SJCRH30 (cell line): ENCODE measurements at regions not wholly inside any gene's neighbourhood (a gene's known extent, or its start where the extent isn't known, plus 50 kb on each side); places are given as distances from the start of the nearest gene placed in this dataset.
A peak's percentile ranks its signal among the peaks of the same experiment; 100 is the strongest.
"Not testable (repeated sequence)": the region's sequence is repeated elsewhere in the genome, so short reads cannot be mapped to it uniquely, and the experiment has no call there.

Experiments
- DNase-seq, 2 experiments: peaks; one replicate each; pipeline ENCODE4 v3.0.0-alpha.2; 2015 to 2020
- H3K27ac ChIP-seq: fragments of 250-450 bp; sonication (Bioruptor Pico); 2 replicates; pipeline ENCODE4 v1.5.1; 2020; ENCODE audit warnings: mild to moderate bottlenecking, moderate library complexity
- H3K27me3 ChIP-seq: fragments of 250-450 bp; sonication (Bioruptor Pico); 2 replicates; pipeline ENCODE4 v1.5.1; 2020; ENCODE audit warnings: mild to moderate bottlenecking, moderate library complexity
- H3K36me3 ChIP-seq: fragments of 250-450 bp; sonication (Bioruptor Pico); 2 replicates; pipeline ENCODE4 v1.5.1; 2020; ENCODE audit warnings: mild to moderate bottlenecking, moderate library complexity
- H3K4me1 ChIP-seq: fragments of 250-450 bp; sonication (Bioruptor Pico); 2 replicates; pipeline ENCODE4 v1.5.1; 2020; ENCODE audit warnings: mild to moderate bottlenecking, moderate library complexity
- H3K4me3 ChIP-seq: fragments of 250-450 bp; sonication (Bioruptor Pico); 2 replicates; pipeline ENCODE4 v1.5.1; 2020; ENCODE audit warnings: mild to moderate bottlenecking, moderate library complexity
- H3K9me3 ChIP-seq: fragments of 250-450 bp; sonication (Bioruptor Pico); replicated peaks from 2 replicates; pipeline ENCODE4 v1.5.1; 2020; ENCODE audit warnings: mild to moderate bottlenecking, moderate library complexity

GRCh38 chrX:117610049-117610448, 506.6 kb downstream of the KLHL13 start:
- Histone ChIP-seq H3K9me3 (no peaks in the 10 kb centered on the region), H3K4me1 (no peaks in the 10 kb centered on the region), H3K4me3 (no peak overlapping the region), H3K27me3 (no peaks in the 10 kb centered on the region), H3K27ac (no peak overlapping the region), H3K36me3 (no peaks in the 10 kb centered on the region)
- no peak for DNase-seq

DNA sequence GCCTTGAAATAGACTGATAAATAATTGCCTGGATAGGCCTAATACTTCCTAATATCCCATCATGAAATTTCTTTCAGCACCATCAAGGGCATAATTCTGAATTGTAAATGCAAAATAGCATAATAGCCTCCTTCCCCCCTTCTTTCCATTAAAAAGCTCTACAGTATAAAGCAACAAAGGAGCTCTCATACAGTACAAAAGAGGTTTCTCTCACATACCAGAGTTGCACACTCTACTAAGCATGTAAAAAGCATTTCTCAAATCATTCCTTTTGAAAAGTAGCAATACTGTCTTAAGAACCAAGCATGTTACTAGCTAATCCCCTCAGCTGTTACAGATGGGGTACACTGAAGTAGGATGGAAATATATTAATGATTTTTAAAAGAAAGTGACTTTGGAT, 509.0 kb downstream of the KLHL13 start:
- Histone ChIP-seq H3K27ac (no peak overlapping the region), H3K27me3 (no peaks in the 10 kb centered on the region), H3K4me3 (no peak overlapping the region), H3K36me3 (no peaks in the 10 kb centered on the region), H3K9me3 (no peaks in the 10 kb centered on the region), H3K4me1 (no peaks in the 10 kb centered on the region)
- no peak for DNase-seq

- not testable (repeated sequence) for H3K27me3 ChIP-seq, H3K4me1 ChIP-seq, H3K36me3 ChIP-seq, DNase-seq, H3K9me3 ChIP-seq, H3K27ac ChIP-seq, H3K4me3 ChIP-seq
Measured at GRCh38 chrX:117606101-117606500, 510.5 kb downstream of the KLHL13 start.

GRCh38 chrX:117570160-117570559, 546.5 kb downstream of the KLHL13 start:
- no peak overlapping the region for H3K4me3 ChIP-seq
- H3K9me3 ChIP-seq, result no peaks in the 10 kb centered on the region
- H3K36me3 ChIP-seq, result no peaks in the 10 kb centered on the region
- H3K27ac ChIP-seq, result no peak overlapping the region
- no peaks in the 10 kb centered on the region for H3K4me1 ChIP-seq
- DNase-seq, result no peak
- H3K27me3 ChIP-seq, result no peaks in the 10 kb centered on the region

GRCh38 chrX:117568238-117568637, 548.4 kb downstream of the KLHL13 start:
- Histone ChIP-seq H3K36me3 (no peaks in the 10 kb centered on the region), H3K27ac (no peak overlapping the region), H3K9me3 (no peaks in the 10 kb centered on the region), H3K4me3 (no peak overlapping the region), H3K27me3 (no peaks in the 10 kb centered on the region), H3K4me1 (no peaks in the 10 kb centered on the region)
- no peak for DNase-seq

DNA sequence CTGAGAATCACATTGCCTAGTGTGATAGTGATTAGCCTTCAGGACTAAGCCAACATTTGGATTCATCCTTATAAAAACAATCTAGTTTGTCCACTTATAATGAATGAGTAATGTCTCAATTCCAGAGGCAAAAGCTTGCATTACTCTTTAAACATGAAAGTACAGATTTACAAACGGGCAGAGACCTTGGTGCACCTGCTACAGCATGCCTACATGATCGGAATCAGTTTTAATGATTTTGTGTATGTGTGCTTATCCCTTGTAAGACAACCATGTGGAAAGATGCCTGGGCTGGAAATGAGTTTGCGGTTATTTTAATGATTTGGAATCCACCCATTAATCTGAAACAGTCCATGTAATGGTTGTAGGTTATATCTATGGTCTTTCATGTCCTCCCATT, 572.7 kb downstream of the KLHL13 start:
- no peaks in the 10 kb centered on the region for H3K36me3 ChIP-seq
- no peak overlapping the region for H3K27ac ChIP-seq
- no peaks in the 10 kb centered on the region for H3K9me3 ChIP-seq
- H3K27me3 ChIP-seq, result no peaks in the 10 kb centered on the region
- no peak for DNase-seq
- H3K4me1 ChIP-seq, result no peaks in the 10 kb centered on the region
- H3K4me3 ChIP-seq, result no peak overlapping the region

DNA sequence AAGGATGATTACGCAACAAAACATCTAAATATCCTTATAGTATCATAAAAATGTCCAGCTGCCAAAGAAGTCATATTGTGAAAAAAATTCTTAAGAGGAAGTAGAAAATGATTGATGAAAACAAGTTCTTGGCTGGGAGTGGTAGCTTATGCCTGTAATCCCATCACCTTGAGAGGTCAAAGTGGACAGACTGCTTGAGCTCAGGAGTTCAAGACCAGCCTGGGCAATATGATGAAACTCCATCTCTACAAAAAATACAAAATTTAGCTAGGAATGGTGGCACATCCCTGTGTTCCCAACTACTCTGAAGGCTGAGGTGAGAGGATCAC, 577.6 kb downstream of the KLHL13 start:
- Histone ChIP-seq H3K27me3 (no peaks in the 10 kb centered on the region), H3K36me3 (no peaks in the 10 kb centered on the region), H3K4me1 (no peaks in the 10 kb centered on the region), H3K4me3 (no peak overlapping the region), H3K27ac (no peak overlapping the region), H3K9me3 (no peaks in the 10 kb centered on the region)
- DNase-seq, result no peak

GRCh38 chrX:117538178-117539089, 578.2 kb downstream of the KLHL13 start:
- Histone ChIP-seq H3K9me3 (no peaks in the 10 kb centered on the region), H3K27ac (no peak overlapping the region), H3K36me3 (no peaks in the 10 kb centered on the region), H3K27me3 (no peaks in the 10 kb centered on the region), H3K4me3 (no peak overlapping the region), H3K4me1 (no peaks in the 10 kb centered on the region)
- DNase-seq, result no peak

DNA sequence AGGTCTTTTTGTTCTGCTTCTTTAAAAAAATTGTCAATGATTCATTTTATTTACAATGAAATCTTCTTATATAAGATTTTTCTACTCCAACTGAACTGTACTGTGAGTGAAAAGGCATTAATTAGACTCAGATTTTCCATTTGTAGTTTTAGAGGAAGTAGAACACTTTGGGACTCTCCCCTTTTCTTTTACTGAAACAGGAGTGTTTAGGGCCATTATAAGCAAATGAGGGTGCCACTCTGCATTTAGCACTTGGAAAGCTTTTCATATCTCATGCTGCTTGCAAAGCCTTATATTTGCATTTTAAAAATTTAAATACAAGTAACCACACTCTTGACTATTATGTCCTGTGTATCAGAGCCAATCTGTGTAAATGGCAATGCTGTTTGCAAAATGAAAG, 584.3 kb downstream of the KLHL13 start:
- Histone ChIP-seq H3K36me3 (no peaks in the 10 kb centered on the region), H3K27me3 (no peaks in the 10 kb centered on the region), H3K27ac (no peak overlapping the region), H3K4me3 (no peak overlapping the region), H3K9me3 (no peaks in the 10 kb centered on the region), H3K4me1 (no peaks in the 10 kb centered on the region)
- no peak for DNase-seq

DNA sequence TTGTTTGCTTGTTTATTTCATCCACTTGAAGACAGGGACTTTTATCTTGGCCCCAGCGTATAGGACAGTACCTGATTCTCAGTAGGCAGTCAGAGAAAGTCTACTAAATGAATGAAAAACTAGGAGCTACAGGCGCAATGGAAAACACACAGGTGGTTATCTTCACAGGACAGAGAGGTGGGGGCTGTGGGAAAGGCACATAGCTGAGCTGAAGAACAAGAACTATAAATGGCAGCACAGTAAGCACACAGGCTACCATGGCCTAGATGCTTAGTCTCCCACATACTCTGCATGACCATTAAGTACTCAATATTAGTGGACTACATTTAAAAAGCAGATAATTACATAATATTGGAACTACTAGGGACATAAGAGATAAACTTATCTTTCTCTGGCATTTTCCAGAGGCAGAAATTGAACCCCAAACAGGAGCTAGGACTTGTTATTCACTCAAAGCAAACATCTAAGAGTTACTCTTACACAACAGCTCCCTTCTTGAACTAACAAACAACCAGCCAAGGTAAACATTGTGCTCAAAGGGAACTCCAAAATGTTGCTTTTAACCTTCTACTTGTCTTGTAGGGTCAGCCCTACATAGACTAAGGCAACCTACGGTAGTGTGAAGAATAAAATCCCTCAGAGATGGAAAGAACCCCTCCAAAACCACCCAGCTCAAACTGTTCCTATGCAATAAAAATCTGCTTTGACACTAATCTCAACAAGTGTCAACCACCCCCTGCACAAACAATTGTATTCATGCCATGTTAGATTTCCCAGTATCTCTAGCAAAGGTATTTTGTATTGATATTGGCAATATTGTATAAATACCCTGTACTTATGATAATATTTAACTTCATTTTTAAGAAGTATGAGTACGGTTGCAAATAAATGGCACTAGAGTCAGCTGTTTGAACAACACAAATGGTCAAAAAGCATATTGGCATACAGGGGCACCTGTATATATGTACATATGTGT, 593.6 kb downstream of the KLHL13 start:
- Histone ChIP-seq H3K27me3 (no peaks in the 10 kb centered on the region), H3K4me3 (no peak overlapping the region), H3K9me3 (no peaks in the 10 kb centered on the region), H3K36me3 (no peaks in the 10 kb centered on the region), H3K27ac (no peak overlapping the region), H3K4me1 (no peaks in the 10 kb centered on the region)
- no peak for DNase-seq

GRCh38 chrX:117517994-117518393, 598.6 kb downstream of the KLHL13 start:
- no peaks in the 10 kb centered on the region for H3K4me1 ChIP-seq
- H3K4me3 ChIP-seq, result no peak overlapping the region
- H3K36me3 ChIP-seq, result no peaks in the 10 kb centered on the region
- DNase-seq, result no peak
- H3K27ac ChIP-seq, result no peak overlapping the region
- H3K27me3 ChIP-seq, result no peaks in the 10 kb centered on the region
- no peaks in the 10 kb centered on the region for H3K9me3 ChIP-seq

GRCh38 chrX:117511379-117511778, 605.2 kb downstream of the KLHL13 start:
- H3K27ac ChIP-seq, result no peak overlapping the region
- no peaks in the 10 kb centered on the region for H3K4me1 ChIP-seq
- DNase-seq, result no peak
- H3K27me3 ChIP-seq, result no peaks in the 10 kb centered on the region
- no peak overlapping the region for H3K4me3 ChIP-seq
- H3K36me3 ChIP-seq, result no peaks in the 10 kb centered on the region
- no peaks in the 10 kb centered on the region for H3K9me3 ChIP-seq

- Histone ChIP-seq H3K4me3 (no peak overlapping the region), H3K27me3 (no peaks in the 10 kb centered on the region), H3K9me3 (no peaks in the 10 kb centered on the region), H3K4me1 (no peaks in the 10 kb centered on the region), H3K27ac (no peak overlapping the region), H3K36me3 (no peaks in the 10 kb centered on the region)
- peak in 1 of 2 experiments; percentile 24 for DNase-seq
Measured at GRCh38 chrX:117510453-117510852, 606.2 kb downstream of the KLHL13 start.

DNA sequence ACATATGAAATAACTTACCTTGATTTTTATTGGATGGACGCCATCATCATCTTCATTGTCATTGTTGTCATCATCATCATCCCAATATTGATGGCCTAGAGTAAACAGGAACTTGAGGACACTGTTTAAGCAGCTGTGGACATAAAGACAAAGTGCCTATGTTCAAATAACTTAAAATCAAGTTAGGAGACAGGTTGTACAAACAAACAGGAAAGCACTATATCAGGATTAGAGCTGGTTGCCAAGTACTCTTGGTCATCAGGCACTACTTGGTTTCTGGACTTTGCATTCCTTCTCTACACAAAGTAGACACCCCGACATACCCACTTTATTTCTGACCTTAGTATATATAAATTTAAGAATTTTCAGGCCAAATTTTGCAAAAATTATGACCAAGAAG, 608.6 kb downstream of the KLHL13 start:
- no peaks in the 10 kb centered on the region for H3K4me1 ChIP-seq
- H3K27ac ChIP-seq, result no peak overlapping the region
- H3K4me3 ChIP-seq, result no peak overlapping the region
- no peaks in the 10 kb centered on the region for H3K36me3 ChIP-seq
- H3K9me3 ChIP-seq, result no peaks in the 10 kb centered on the region
- no peaks in the 10 kb centered on the region for H3K27me3 ChIP-seq
- DNase-seq, result no peak

DNA sequence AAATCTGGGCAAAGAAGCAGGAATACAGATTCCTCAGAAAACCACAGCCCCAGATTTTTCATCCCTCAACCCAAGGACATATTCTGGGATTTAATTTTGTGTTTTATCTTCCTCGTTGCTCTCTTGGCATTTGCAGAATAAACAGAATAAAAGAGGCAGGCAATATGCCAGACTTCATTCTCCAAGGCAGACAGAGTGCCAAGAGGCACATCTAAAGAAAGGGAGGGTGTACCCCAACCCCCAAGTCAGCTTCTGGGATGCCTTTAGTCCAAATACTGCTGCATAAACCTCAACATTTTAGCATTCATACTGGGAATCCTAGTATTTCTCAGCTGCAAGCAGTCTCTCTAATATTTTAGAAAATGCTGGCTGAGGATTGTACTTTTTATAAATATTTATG, 629.2 kb downstream of the KLHL13 start:
- H3K4me3 ChIP-seq, result no peak overlapping the region
- no peaks in the 10 kb centered on the region for H3K4me1 ChIP-seq
- H3K36me3 ChIP-seq, result no peaks in the 10 kb centered on the region
- H3K27me3 ChIP-seq, result no peaks in the 10 kb centered on the region
- H3K27ac ChIP-seq, result no peak overlapping the region
- H3K9me3 ChIP-seq, result no peaks in the 10 kb centered on the region
- DNase-seq, result no peak
